OCI-LY3 (cell line): ENCODE measurements at regions not wholly inside any gene's neighbourhood (a gene's known extent, or its start where the extent isn't known, plus 50 kb on each side); places are given as distances from the start of the nearest gene placed in this dataset.

Experiments
- H2AFZ ChIP-seq: fragments of 200-600, 300-600 bp; shearing (Covaris generic); 2 replicates; pipeline ENCODE4 v1.6.0; 2014; ENCODE audit warnings: antibody characterized with exemption, low read depth, low read length
- H3K27ac ChIP-seq: fragments of 200-600, 300-600 bp; sonication (generic); 2 replicates; pipeline ENCODE4 v1.5.1; 2014; ENCODE audit warnings: mild to moderate bottlenecking, low read length, moderate library complexity, mixed read lengths
- H3K27me3 ChIP-seq: fragments of 200-600, 300-600 bp; sonication (generic); 2 replicates; pipeline ENCODE4 v1.6.1; 2014; ENCODE audit warnings: low read depth, low read length, mixed read lengths
- H3K36me3 ChIP-seq: fragments of 200-600, 300-600 bp; sonication (generic); replicated peaks from 2 replicates; pipeline ENCODE3; 2014; ENCODE audit warnings: low read depth, low read length, mixed read lengths
- H3K4me1 ChIP-seq: fragments of 300-600, 200-600 bp; sonication (generic); 2 replicates; pipeline ENCODE4 v1.6.1; 2014; ENCODE audit warnings: low read length, mixed read lengths
- H3K4me2 ChIP-seq: fragments of 200-600, 300-600 bp; sonication (generic); 2 replicates; pipeline ENCODE4 v1.6.1; 2014; ENCODE audit warnings: low read length, mixed read lengths
- H3K4me3 ChIP-seq: fragments of 300-600, 200-600 bp; sonication (generic); 2 replicates; pipeline ENCODE4 v1.5.1; 2014; ENCODE audit warnings: antibody characterized with exemption, mild to moderate bottlenecking, low read length, moderate library complexity
- H3K79me2 ChIP-seq: fragments of 300-600, 200-600 bp; shearing (Covaris generic); 2 replicates; pipeline ENCODE4 v1.6.1; 2014; ENCODE audit warnings: mild to moderate bottlenecking, low read length, mixed read lengths
- H3K9ac ChIP-seq: fragments of 300-600, 200-600 bp; shearing (Covaris generic); 2 replicates; pipeline ENCODE4 v1.6.0; 2014; ENCODE audit warnings: mild to moderate bottlenecking, low read length, moderate library complexity
- H3K9me3 ChIP-seq: fragments of 200-600, 300-600 bp; shearing (Covaris generic); 2 replicates; pipeline ENCODE4 v1.6.1; 2014; ENCODE audit warnings: low read length, mixed read lengths; ENCODE audit not compliant: insufficient read depth
- H4K20me1 ChIP-seq: fragments of 200-600, 300-600 bp; sonication (generic); 2 replicates; pipeline ENCODE4 v1.6.1; 2016; ENCODE audit warnings: low read length, mixed read lengths; ENCODE audit not compliant: insufficient read depth
- EZH2phosphoT487 ChIP-seq: fragments of 200-600 bp; shearing (Covaris generic); IDR thresholded peaks from 2 replicates; pipeline ENCODE4 v1.6.1; 2018; ENCODE audit warnings: antibody characterized with exemption, mixed run types, low read depth
- TF ChIP-seq, protein P1 (sequence below): fragments of 200-600, 300-600 bp; sonication (generic); IDR thresholded peaks from 2 replicates; pipeline ENCODE4 v1.5.1; 2014; ENCODE audit warnings: antibody characterized with exemption, low read length, low read depth

GRCh38 chr12:18975933-18976332, 153.6 kb upstream of the PLEKHA5 start:
- Histone ChIP-seq H3K4me3 (no peak overlapping the region), H3K36me3 (no peaks in the 10 kb centered on the region), H3K9ac (no peak overlapping the region), H4K20me1 (no peaks in the 10 kb centered on the region), H3K4me2 (no peak overlapping the region), H2AFZ (no peak overlapping the region), H3K27ac (no peak overlapping the region), H3K79me2 (no peaks in the 10 kb centered on the region), H3K4me1 (no peaks in the 10 kb centered on the region), H3K9me3 (no peaks in the 10 kb centered on the region), H3K27me3 (no peaks in the 10 kb centered on the region)
- no peak for TF ChIP-seq EZH2phosphoT487
- TF ChIP-seq, protein P1, sequence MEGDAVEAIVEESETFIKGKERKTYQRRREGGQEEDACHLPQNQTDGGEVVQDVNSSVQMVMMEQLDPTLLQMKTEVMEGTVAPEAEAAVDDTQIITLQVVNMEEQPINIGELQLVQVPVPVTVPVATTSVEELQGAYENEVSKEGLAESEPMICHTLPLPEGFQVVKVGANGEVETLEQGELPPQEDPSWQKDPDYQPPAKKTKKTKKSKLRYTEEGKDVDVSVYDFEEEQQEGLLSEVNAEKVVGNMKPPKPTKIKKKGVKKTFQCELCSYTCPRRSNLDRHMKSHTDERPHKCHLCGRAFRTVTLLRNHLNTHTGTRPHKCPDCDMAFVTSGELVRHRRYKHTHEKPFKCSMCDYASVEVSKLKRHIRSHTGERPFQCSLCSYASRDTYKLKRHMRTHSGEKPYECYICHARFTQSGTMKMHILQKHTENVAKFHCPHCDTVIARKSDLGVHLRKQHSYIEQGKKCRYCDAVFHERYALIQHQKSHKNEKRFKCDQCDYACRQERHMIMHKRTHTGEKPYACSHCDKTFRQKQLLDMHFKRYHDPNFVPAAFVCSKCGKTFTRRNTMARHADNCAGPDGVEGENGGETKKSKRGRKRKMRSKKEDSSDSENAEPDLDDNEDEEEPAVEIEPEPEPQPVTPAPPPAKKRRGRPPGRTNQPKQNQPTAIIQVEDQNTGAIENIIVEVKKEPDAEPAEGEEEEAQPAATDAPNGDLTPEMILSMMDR = no peak

DNA sequence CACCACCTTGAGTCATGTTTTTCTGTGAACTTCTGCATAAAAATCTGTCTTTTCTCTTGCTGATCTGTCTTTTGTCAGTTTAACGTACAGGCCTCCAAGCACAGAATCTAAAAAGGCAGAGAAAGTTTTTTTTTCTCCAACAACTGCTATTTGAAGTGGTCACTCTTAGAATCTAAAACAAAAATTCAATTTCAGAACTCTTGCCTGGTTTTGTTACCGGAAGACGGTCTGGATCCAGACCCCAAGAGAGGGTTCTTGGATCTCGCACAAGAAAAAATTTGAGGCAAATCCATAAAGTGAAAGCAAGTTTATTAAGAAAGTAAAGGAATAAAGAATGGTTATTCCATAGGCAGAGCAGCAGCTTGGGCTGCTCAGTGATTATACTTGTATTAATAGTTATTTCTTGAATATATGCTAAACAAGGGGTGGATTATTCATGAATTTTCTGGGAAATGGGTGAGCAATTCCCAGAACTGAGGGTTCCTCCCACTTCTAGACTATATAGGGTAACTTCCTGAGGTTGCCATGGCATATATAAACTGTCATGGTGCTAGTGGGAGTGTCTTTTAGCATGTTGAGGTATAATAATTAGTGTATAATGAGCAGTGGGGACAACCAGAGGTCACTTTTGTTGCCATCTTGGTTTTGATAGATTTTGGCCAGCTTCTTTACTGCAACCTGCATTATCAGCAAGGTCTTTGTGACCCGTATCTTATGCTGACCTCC, 150.0 kb upstream of the PLEKHA5 start:
- no peak overlapping the region for H3K27ac ChIP-seq
- no peak overlapping the region for H3K4me2 ChIP-seq
- no peaks in the 10 kb centered on the region for H3K27me3 ChIP-seq
- no peaks in the 10 kb centered on the region for H3K9me3 ChIP-seq
- H3K79me2 ChIP-seq = no peaks in the 10 kb centered on the region
- H3K4me1 ChIP-seq = no peaks in the 10 kb centered on the region
- H4K20me1 ChIP-seq = no peaks in the 10 kb centered on the region
- TF ChIP-seq EZH2phosphoT487 = no peak
- TF ChIP-seq, protein P1 = no peak
- H3K9ac ChIP-seq = no peak overlapping the region
- no peak overlapping the region for H3K4me3 ChIP-seq
- no peaks in the 10 kb centered on the region for H3K36me3 ChIP-seq
- H2AFZ ChIP-seq = no peak overlapping the region

GRCh38 chr12:18981732-18982131, 147.8 kb upstream of the PLEKHA5 start:
- TF ChIP-seq, protein P1 = no peak
- TF ChIP-seq EZH2phosphoT487 = no peak
- no peaks in the 10 kb centered on the region for H3K27me3 ChIP-seq
- H3K4me2 ChIP-seq = no peak overlapping the region
- H3K4me3 ChIP-seq = no peak overlapping the region
- H3K27ac ChIP-seq = no peak overlapping the region
- no peak overlapping the region for H2AFZ ChIP-seq
- no peak overlapping the region for H3K9ac ChIP-seq
- H3K79me2 ChIP-seq = no peaks in the 10 kb centered on the region
- H3K36me3 ChIP-seq = no peaks in the 10 kb centered on the region
- no peaks in the 10 kb centered on the region for H3K4me1 ChIP-seq
- no peaks in the 10 kb centered on the region for H4K20me1 ChIP-seq
- H3K9me3 ChIP-seq = no peaks in the 10 kb centered on the region

DNA sequence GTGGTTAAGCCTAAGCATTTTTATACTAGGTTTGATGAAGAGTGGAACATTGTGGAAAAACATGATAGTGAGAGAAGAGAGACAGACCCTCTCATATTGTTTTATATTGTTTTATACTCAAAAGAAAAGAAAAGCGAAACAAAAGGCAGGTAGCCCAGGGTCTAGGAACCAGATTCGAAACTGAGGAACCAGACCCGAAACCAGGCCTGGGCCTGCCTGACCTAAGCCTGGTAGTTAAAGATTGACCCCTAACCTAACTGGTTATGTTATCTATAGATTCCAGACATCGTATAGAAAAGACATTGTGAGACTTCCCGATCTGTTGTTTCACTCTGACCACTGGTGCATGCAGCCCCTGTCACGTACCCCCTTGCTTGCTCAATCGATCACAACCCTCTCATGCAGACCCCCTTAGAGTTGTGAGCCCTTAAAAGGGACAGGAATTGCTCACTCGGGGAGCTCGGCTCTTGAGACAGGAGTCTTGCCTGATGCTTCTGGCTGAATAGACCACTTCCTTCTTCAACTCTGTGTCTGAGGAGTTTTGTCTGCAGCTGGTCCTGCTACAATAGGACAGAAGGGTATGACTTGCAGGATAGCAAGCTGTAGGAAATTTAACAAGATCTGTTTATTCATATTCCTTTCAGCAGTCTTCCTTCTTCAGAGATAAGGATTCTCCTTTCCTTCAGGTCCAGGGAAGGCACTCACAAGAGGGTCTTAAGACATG, 147.1 kb upstream of the PLEKHA5 start:
- H3K79me2 ChIP-seq = no peaks in the 10 kb centered on the region
- no peak overlapping the region for H3K9ac ChIP-seq
- H4K20me1 ChIP-seq = no peaks in the 10 kb centered on the region
- peak overlapping the region; percentile 37; the same call in 1 of the 2 replicates for H3K4me3 ChIP-seq
- H3K4me1 ChIP-seq = no peaks in the 10 kb centered on the region
- no peaks in the 10 kb centered on the region for H3K36me3 ChIP-seq
- no peaks in the 10 kb centered on the region for H3K27me3 ChIP-seq
- H2AFZ ChIP-seq = no peak overlapping the region
- H3K4me2 ChIP-seq = peak overlapping the region; percentile 53
- TF ChIP-seq, protein P1 = no peak
- no peak for TF ChIP-seq EZH2phosphoT487
- no peak overlapping the region for H3K27ac ChIP-seq
- H3K9me3 ChIP-seq = no peaks in the 10 kb centered on the region
